SK-N-SH (cell line): ENCODE measurements at regions not wholly inside any gene's neighbourhood (a gene's known extent, or its start where the extent isn't known, plus 50 kb on each side); places are given as distances from the start of the nearest gene placed in this dataset.

ENCODE experiments used
- CTCF ChIA-PET: fragments of 300-600, 350-600 bp; formaldehyde crosslinking; extraction: SDS; loops from one replicate; lab custom pipeline; 2021; lab: Yijun Ruan, JAX
- POLR2A ChIA-PET: fragments of 350-600 bp; sonication (Branson Sonifier 250); formaldehyde crosslinking; extraction: SDS; loops from one replicate; lab custom pipeline; 2020; ENCODE audit warnings: antibody characterized with exemption, inconsistent platforms; lab: Yijun Ruan, JAX
- DNase-seq: peaks from one replicate; pipeline ENCODE4 v3.0.0; 2012
- H2AFZ ChIP-seq: fragments of 200-600 bp; sonication (generic); 2 replicates; pipeline ENCODE4 v1.8.1; 2016; ENCODE audit warnings: antibody characterized with exemption, mild to moderate bottlenecking, low read depth
- H3F3A ChIP-seq: fragments of 200-600 bp; sonication (generic); replicated peaks from 2 replicates; pipeline ENCODE3; 2016; ENCODE audit warnings: antibody characterized with exemption, mild to moderate bottlenecking; ENCODE audit not compliant: insufficient read depth
- H3K27ac ChIP-seq, 2 experiments: fragments of 200-500 bp in 1 of 2; fragments of 200-600 bp in 1 of 2; sonication (Bioruptor generic) in 1 of 2; sonication (generic), shearing (Covaris generic) in 1 of 2; 2 replicates each; pipeline versions ENCODE4 v1.5.1 to v1.6.1; 2014 to 2016; ENCODE audit warnings: low read depth in 2 of 2, inconsistent platforms in 1 of 2, low read length in 1 of 2, mild to moderate bottlenecking in 1 of 2, mixed read lengths in 1 of 2
- H3K27me3 ChIP-seq: fragments of 200-600 bp; sonication (generic), shearing (Covaris generic); 2 replicates; pipeline ENCODE4 v1.6.1; 2016; ENCODE audit warnings: mixed run types; ENCODE audit not compliant: insufficient read depth
- H3K36me3 ChIP-seq, 2 experiments: fragments of 200-500 bp in 1 of 2; fragments of 200-600 bp in 1 of 2; sonication (Bioruptor generic) in 1 of 2; sonication (generic) in 1 of 2; replicated peaks in 1 of 2; 2 replicates each; pipeline versions ENCODE3 to v1.5.1; 2014 to 2016; ENCODE audit warnings: low read length in 1 of 2, mild to moderate bottlenecking in 1 of 2; ENCODE audit not compliant: insufficient read depth in 2 of 2, control insufficient read depth in 1 of 2
- H3K4me1 ChIP-seq, 2 experiments: fragments of 200-500 bp in 1 of 2; fragments of 200-600 bp in 1 of 2; sonication (Bioruptor generic) in 1 of 2; sonication (generic), shearing (Covaris generic) in 1 of 2; 2 replicates each; pipeline versions ENCODE4 v1.5.1 to v1.6.1; 2014 to 2016; ENCODE audit warnings: low read depth in 1 of 2, low read length in 1 of 2, mixed run types in 1 of 2; ENCODE audit not compliant: insufficient read depth in 2 of 2, control insufficient read depth in 1 of 2
- H3K4me2 ChIP-seq: fragments of 200-600 bp; sonication (generic), shearing (Covaris generic); 2 replicates; pipeline ENCODE4 v1.6.1; 2017; ENCODE audit warnings: mixed run types
- H3K4me3 ChIP-seq, 2 experiments: fragments of 200-500 bp in 1 of 2; fragments of 200-600 bp in 1 of 2; sonication (Bioruptor generic) in 1 of 2; sonication (generic), shearing (Covaris generic) in 1 of 2; 2 replicates each; pipeline versions ENCODE4 v1.5.1 to v1.8.1; 2014 to 2016; ENCODE audit warnings: low read depth in 2 of 2, inconsistent platforms in 1 of 2, low read length in 1 of 2, mild to moderate bottlenecking in 1 of 2, mixed read lengths in 1 of 2, moderate library complexity in 1 of 2
- H3K79me2 ChIP-seq: fragments of 200-600 bp; sonication (generic); 2 replicates; pipeline ENCODE4 v1.8.1; 2017; ENCODE audit warnings: mild to moderate bottlenecking; ENCODE audit not compliant: insufficient read depth
- H3K9ac ChIP-seq: fragments of 200-600 bp; sonication (generic); 2 replicates; pipeline ENCODE4 v1.6.1; 2017; ENCODE audit warnings: mixed run types
- H3K9me2 ChIP-seq: fragments of 200-600 bp; sonication (generic); 2 replicates; pipeline ENCODE4 v1.6.1; 2017; ENCODE audit warnings: mixed run types
- H3K9me3 ChIP-seq: fragments of 200-600 bp; sonication (generic); 2 replicates; pipeline ENCODE4 v1.6.1; 2017; ENCODE audit warnings: mixed run types, mild to moderate bottlenecking, moderate library complexity
- H4K20me1 ChIP-seq: fragments of 200-600 bp; sonication (generic); 2 replicates; pipeline ENCODE4 v1.6.1; 2017; ENCODE audit warnings: mild to moderate bottlenecking, mixed run types; ENCODE audit not compliant: insufficient read depth
- ELF1 ChIP-seq: IDR thresholded peaks from 2 replicates; pipeline ENCODE4 v1.4.0; 2012
- FOXM1 ChIP-seq: IDR thresholded peaks from 2 replicates; pipeline ENCODE4 v1.4.0; 2012; ENCODE audit warnings: low read depth, mild to moderate bottlenecking
- PBX3 ChIP-seq: IDR thresholded peaks from 2 replicates; pipeline ENCODE4; 2012
- RAD21 ChIP-seq: IDR thresholded peaks from 2 replicates; pipeline ENCODE4 v1.6.1; 2012; ENCODE audit warnings: mild to moderate bottlenecking, low read length
- REST ChIP-seq: IDR thresholded peaks from 2 replicates; pipeline ENCODE4 v1.6.1; 2012; ENCODE audit warnings: mild to moderate bottlenecking, low read depth, low read length, moderate library complexity
- RFX5 ChIP-seq: IDR thresholded peaks from 2 replicates; pipeline ENCODE4 v1.6.1; 2012; ENCODE audit warnings: mild to moderate bottlenecking, improper control_type of control experiment, low read length
- RXRA ChIP-seq: IDR thresholded peaks from 2 replicates; pipeline ENCODE4 v1.4.0; 2012; ENCODE audit warnings: low read depth, mild to moderate bottlenecking, borderline replicate concordance
- WGBS: methylation state at CpG from one replicate; pipeline ENCODE4 v1.1.6; 2017; ENCODE audit warnings: low lambda C conversion rate; 5-methylcytosine and 5-hydroxymethylcytosine counted together

- Histone ChIP-seq H3K27ac (peak overlapping the region in 1 of 2 experiments; percentile 8; a peak in 1 of 4 replicates), H3K4me3 (no peak overlapping the region), H3K79me2 (no peaks in the 10 kb centered on the region), H3K9me3 (no peaks in the 10 kb centered on the region), H2AFZ (no peak overlapping the region), H3K36me3 (no peaks in the 10 kb centered on the region), H3K4me2 (no peak overlapping the region), H3K9me2 (no peaks in the 10 kb centered on the region), H3F3A (no peaks in the 10 kb centered on the region), H3K9ac (no peak overlapping the region), H3K4me1 (no peaks in the 10 kb centered on the region), H3K27me3 (no peaks in the 10 kb centered on the region), H4K20me1 (no peaks in the 10 kb centered on the region)
- 41% methylated on average over 1 of the region's 1 CpG for WGBS
- ChIA-PET POLR2A (no interaction called here), CTCF (no interaction called here)
- no peak for DNase-seq
- no peak for TF ChIP-seq RAD21
- no peak for TF ChIP-seq RXRA
- no peak for TF ChIP-seq REST
Measured at GRCh38 chr3:99578339-99578970, 59.9 kb upstream of the COL8A1 start.

GRCh38 chr3:99576904-99577559 is 61.4 kb upstream of the COL8A1 start:
- Histone ChIP-seq H4K20me1 (no peaks in the 10 kb centered on the region), H2AFZ (no peak overlapping the region), H3K79me2 (no peaks in the 10 kb centered on the region), H3K4me3 (no peak overlapping the region), H3K9ac (no peak overlapping the region), H3K9me3 (no peaks in the 10 kb centered on the region), H3K4me1 (no peaks in the 10 kb centered on the region), H3K36me3 (no peaks in the 10 kb centered on the region), H3K9me2 (no peaks in the 10 kb centered on the region), H3K4me2 (no peak overlapping the region), H3K27ac (peak overlapping the region in 1 of 2 experiments; percentile 59; a peak in 1 of 4 replicates), H3K27me3 (no peaks in the 10 kb centered on the region), H3F3A (no peaks in the 10 kb centered on the region)
- CTCF ChIA-PET: no interaction called here
- DNase-seq: no peak
- 5% methylated on average over 4 of the region's 4 CpGs for WGBS
- POLR2A ChIA-PET: no interaction called here
- TF ChIP-seq PBX3 (no peak), RFX5 (no peak), ELF1 (no peak), FOXM1 (no peak)
